ENCODE measurements at regions not wholly inside any gene's neighbourhood (a gene's known extent, or its start where the extent isn't known, plus 50 kb on each side); places are given as distances from the start of the nearest gene placed in this dataset.

DNA sequence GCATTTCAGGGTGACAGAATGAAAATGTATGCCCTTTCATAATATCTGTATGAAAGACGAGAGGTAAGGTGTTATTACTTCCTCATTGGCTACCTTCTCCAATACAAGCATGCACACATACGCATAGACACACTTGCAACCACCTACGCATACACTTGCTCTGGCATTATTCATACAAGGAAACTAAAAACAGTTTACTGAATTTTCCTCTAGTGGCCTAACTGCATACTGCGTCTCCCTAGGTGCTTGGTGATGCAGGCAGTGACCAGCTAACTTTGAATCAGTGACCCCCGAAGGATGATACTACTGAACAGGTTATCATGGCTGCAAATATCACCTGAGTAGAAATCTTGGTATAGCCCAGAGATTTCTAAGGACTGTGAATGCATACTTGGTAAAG lies 593.1 kb downstream of the PKHD1 start:
- no peak for FAIRE-seq

DNA sequence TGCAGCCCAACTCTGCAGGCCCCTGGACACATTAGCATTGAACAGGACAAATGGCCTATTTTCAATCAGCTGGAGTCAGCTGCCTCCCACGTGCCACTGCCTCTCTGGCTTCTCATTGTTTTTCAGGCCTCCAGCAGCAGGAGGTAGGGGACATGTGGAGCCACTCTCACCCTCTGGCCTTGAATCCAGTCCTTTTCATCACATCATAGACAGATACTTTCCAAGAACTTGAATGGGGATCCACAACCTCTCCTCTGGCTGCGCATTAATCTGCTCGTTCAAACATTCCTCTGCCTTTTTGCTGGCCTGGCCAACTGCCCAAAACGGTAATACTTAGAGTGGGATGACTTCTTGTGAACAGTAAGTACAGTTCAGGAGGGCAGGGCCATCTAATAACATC lies 592.3 kb downstream of the PKHD1 start:
- no peak for FAIRE-seq

DNA sequence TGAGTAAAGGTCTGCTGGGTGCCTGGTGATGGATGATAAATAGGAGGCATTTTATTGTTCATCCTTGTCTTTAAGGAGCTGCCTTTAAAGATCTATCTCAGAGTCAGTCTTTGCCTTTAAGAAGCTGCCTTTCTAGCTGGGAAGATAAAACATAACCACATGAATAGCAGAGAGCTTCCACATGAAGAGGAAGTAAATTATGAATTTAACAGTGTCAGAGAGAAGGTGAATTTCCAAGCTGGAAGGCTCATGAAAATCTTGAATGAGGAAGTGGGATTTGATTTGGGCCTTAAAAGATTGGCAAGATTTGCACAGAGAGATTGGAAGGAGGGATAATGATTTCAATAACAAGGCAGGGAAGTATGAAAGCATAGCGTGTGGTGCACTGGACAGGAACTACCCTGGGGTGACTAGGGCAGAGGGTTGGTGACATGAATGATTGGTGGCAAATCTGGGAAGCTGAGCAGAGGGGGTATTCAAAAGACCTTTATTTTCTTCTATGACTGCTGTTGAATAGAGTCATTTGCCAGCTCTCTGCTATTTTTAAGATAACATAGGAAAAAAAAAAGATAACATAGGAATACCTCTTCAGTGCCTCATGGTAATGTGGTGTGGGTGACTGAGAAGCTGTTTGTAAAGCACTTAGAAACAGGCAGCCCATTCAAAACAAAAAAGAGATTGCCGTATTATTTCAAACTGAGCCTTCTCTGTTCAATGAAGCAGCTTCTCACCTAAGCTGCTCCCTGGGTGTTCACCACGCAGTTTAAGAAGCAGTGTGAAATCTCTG lies 591.6 kb downstream of the PKHD1 start:
- no peak for FAIRE-seq

DNA sequence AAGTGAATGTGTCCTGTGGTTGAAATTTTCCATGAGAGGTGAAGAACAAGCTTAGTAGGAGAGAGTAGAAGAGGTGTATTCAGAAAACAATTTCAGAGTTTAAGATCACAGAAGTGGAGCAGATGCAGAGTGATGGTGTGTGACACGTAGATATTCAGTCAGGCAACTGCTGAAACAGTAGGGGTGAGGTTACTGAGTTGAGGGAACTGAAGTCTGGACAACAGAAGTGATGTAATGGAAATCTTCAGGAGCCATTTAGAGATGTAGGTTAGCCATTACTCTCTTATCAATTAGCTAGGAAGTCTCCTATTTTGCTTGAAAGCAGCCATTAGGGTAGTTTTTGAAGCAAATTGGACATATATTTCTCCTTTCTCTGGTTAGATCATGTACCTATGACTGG lies 584.4 kb downstream of the PKHD1 start:
- FAIRE-seq = no peak

DNA sequence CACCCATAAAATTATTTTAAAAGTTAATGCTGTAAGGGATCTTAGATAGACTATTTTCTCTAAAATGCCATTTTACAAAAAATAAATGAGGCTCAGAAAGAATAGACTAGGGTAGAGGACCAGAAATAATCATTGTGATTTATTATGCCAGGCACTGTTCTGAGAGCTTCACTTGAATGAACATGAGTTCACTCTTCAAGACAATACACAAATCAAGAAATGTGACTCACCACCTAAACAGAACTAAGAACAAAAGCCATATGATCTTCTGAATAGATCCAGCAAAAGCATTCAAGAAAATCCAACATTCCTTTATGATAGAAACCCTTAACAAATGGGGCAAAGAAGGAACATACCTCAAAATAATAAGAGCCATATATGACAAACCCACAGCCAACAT lies 582.0 kb downstream of the PKHD1 start:
- FAIRE-seq = no peak

DNA sequence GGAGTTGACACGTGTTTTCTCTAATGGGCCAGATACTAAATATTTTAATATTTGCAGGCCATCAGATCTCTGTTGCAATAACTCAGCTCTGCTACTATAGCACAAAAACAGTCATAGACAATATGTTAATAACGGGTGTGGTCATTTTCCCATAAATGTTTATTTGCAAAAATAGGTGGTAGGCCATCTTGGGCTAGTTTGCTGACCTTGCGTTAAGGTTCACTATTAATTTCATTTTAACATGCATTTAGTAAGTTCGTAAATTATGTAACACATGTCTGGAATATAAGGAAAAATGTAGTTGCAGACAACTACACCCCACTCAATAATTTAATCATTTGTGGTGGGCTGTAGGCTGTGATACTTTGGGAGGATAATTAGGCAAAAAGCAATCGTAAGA lies 577.8 kb downstream of the PKHD1 start:
- FAIRE-seq = no peak

DNA sequence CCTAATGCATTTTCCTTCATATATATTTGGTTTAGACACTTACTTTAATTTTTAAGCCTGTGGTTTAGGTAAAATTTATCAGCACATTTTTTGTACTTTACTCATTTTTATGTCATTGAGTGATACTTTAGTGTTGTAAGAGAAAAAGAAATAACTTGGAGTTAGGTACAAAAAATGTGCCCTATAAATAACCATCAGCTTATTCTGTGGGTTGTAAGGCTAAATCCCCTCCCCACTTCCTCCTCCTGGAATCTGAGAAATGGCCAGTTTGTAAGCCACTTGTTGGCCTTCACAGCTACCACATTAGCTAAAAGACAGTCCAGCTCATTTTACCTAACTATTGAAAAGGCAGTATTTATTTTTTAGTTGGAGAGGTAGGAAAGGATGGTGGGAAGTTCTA lies 576.3 kb downstream of the PKHD1 start:
- no peak for FAIRE-seq

DNA sequence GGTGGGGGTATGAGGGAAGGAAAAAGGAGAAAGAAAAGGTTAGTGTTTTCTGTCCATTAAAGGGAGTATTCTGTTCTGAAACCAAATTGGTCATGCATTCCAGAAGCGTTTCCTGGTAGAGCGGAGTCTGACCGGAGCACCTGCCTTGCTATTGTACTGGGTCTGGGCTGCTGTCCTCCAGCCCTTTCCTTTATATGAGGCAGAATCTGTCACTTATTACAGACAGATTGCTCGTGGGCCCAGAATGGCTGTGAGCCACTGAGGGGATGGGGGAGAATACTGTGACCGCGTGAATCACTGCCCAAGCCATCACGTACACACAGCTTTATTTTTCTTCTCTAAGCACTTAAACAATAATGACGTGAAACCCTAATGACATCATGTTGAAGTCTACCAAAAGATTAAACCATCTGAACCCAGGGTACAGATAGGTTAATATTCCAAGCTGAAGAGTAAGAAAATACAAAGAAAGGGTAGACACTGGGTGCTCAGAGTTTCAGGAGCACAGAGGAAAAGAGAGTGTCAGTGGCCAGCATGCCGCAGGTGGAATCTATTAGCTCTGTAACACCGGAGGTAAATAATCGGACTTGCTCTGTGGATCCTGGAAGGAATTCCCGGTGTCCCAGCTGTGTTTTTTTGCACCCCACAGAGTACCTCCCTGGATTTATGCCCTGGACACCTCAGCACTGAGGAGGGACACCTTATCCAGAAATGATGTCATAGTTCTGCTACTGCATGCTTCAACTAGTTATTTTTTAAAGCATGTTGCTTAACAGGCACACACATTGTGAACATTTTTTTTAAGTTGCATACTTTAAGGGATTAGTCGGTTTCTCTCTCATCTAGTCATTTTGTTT lies 573.3 kb downstream of the PKHD1 start:
- FAIRE-seq = no peak

DNA sequence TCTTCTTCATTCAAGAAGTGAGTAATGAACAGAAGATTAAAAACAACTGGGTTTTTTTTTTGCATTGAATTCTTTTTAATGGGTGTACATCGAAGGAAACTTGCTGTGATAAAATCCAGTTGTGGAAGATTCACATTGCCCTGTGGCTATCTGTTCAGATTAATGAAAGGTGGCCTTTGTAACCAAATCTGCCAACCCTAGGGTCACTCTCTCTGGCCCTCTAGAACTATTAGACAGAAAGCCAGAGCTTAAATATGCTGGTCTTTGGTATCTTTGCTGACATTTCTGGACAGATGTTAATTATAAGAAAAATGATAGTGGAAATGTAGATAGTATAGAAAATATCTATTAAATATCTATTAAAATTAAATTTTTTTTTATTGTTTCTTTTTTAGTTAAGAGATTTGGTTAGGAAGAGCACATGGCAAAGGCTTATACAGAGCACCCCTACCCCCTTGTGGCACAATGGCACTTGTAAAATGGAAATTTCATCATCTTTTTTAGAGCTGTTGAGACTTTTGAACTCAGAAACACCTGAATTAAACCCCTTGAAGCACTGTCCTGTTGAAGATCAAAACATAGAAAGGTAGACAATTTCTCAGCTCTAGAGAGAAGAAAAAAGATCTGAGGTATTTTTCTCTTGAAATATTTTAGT lies 572.5 kb downstream of the PKHD1 start:
- FAIRE-seq = no peak

DNA sequence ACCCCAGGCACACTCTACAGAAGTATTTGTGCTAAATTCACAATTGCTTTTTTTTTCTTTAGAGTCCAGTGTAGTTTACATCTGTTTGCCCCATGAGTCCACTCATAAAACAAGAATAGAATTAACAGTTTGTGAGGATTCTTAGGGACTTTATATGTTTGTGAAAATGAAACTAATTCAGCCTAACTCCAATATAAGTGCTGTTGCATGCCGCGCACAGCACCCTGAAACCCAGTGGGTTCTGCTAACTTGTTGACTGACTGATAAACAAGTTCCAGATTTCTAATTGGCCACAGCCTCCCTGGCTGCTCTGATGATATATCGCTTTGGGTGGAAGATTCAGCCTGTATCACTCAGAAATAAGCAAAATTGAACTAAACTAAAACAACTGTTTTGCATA lies 561.4 kb downstream of the PKHD1 start:
- no peak for FAIRE-seq

DNA sequence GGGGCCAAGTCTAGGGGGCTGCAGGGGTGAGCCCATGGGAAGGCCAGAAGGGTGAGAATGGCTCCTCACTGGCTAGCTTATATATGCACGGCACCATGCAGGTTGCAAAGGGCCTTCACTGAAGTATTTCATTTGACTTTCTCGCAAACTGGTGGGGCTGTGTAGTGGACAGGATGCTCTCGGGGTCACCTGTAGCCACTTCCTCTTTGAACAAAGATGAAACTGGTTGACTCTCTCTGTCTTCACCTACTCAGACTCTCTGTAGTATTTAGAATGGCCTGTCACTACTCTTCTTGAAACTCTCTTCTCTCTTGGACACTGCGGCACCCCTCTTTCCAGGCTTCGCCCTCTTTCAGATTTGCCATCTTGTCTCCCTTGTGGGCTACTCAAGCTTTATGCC lies 560.5 kb downstream of the PKHD1 start:
- FAIRE-seq = no peak

DNA sequence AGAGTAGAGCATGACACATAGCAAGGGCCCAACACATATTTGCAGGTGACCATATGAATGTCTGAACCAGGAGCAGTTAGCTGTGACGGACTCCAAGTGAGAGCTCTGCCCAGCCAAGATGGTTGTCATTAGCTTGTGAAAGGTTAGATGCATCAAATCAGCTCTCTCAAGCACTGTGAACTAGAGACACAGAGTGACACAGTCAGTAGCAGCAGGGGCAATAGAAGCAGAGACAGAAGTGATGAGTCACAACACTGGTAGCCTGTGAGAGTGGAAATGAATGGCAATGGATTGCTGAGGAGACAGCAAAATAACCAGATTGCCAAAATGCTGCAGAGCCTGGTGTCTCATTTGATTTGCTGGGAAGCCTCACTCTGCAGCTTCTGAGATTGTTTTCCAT lies 558.9 kb downstream of the PKHD1 start:
- no peak for FAIRE-seq

DNA sequence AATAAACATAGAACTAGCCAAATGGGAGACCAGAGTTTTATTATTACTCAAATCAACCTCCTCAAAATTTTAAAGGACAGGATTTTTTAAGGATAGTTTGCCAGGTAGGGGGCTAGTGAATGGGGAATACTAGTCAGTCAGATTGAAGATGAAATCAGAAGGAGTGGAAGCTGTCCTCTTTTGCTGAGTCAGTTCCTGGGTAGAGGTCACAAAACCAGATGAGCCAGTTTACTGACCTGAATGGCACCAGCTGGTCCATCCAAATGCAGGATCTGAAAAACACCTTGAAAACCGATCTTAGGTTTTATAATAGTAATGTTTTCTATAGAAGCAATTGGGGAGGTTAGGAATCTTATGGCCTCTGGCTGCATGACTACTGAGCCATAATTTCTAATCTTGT lies 558.2 kb downstream of the PKHD1 start:
- FAIRE-seq = no peak

DNA sequence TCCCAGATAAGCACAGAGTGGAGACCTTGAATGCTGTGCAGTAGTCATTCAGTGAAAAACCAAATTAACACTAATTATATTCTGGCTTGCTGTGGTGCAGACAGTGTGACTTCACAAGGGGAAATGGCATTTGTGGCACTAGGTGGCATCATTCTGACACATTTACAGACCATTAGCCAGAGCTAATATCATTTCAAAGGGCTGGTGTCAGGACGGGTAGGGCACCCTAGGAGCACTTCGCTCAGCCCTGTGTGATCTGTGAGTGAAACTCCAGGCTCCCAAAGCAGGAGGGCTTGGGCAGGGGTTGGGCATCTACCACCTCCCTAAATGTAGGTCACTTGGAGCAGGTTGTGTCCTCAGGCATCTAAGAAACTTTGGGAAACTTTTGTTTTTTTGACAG lies 555.8 kb downstream of the PKHD1 start:
- no peak for FAIRE-seq

DNA sequence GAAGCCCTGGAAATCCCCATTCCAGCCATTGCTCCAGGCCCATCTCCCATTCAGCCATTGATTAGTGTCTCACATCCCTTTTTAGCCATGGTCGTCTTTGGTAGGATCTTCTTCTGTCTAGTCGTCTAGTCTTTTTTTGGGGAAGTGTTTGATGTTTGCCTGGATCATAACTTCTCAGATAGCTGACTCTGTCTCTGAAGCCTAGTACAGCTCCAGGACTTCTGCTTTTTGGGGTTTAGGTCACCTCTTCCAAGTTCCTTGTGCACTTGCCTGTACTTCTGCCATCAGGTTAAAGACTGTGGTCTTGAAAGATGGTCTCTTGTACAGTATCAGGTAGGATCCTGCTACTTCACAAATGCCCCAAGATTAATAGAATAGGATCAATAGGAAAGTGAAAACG lies 553.5 kb downstream of the PKHD1 start:
- no peak for FAIRE-seq

DNA sequence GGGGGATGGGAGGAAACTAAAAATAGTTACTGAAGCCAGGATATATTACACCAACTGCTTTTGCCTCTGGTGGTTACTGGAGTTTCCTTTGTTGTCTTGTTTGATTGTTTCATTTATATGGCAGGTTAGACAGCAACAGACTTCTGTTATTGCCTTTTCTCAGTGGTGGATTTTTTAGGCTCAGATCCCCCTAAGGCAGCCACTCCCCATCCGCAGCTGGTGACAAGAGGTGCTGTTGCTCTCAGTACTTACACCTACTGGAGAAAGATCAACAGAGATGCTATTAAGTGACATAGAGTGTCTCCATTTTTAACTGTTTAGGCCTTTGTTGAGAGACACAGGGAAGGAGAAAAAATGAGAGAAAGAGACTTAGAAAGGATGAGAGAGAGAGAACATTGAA lies 552.1 kb downstream of the PKHD1 start:
- no peak for FAIRE-seq

DNA sequence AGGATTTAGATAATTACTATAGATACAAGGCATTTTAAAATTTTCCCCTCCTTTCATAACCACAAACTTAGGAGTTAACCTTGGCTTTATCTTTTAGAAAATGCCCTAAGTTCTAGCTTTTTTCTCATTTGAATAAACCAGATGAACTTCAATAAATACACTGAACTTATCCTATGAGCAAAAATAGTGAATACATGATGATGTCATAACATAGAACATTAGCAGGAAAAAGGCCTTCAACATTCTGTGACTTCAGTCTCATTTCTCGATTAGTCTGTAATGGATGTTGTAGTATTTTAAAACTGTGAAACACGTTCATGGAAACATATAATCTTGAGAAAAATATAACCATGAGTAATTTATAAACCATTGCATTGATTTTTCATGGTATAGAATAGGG lies 550.7 kb downstream of the PKHD1 start:
- FAIRE-seq = no peak

DNA sequence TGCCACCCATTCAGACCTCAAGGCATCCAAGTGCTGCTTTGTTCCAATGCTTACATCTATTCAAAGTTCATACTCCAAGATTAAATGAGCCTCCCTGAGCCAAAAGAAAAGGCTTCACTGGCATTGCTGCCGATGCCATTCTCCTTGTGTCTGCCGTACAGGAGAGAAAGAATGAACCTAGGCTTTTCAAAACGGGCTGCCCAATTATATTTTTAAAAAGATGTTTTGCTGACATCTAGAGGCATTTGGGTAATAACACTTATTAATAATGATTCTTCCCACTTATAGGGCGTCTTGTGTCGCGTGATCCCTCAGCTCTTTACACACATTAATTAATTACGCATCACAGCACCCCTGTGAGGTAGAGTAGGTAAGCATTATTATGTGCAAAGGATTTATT lies 545.6 kb downstream of the PKHD1 start:
- no peak for FAIRE-seq

DNA sequence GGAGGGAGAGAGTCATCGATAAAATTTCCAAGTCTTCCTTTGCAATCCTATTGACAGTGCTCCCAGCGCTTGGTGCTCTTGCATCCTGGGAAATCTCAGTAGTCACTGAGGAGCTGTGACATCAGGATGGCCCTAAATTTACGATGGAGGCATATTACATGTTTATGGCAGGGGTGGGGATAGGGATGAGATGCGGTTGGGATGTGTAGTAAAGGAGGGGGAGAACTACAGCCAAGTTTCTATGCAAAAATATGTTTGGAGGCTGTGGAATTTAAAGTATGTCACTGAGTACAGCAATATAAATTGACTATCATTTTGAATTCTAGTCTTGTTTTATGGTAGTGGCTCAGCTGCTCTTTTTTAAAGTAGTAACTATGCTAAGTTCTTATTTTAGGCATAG lies 544.9 kb downstream of the PKHD1 start:
- FAIRE-seq = no peak

DNA sequence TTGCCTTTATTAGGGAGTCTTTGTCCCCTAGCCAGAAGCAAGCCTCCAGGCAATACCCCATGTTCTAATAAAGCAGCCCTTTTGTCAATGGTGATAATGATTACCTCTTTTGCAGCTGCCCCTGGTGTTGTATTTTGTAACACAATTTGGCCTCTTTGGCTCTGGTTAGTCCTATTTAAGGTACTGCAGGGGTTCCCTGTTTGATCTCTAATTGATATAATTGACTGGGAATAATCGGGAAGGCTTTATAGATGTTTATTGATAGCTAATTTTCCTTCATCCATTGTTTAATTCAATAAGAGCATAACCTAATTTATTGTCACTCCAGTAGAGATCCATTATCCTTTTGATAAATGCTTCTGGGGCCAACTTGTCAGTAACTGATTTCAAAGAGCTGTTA lies 537.2 kb downstream of the PKHD1 start:
- no peak for FAIRE-seq

DNA sequence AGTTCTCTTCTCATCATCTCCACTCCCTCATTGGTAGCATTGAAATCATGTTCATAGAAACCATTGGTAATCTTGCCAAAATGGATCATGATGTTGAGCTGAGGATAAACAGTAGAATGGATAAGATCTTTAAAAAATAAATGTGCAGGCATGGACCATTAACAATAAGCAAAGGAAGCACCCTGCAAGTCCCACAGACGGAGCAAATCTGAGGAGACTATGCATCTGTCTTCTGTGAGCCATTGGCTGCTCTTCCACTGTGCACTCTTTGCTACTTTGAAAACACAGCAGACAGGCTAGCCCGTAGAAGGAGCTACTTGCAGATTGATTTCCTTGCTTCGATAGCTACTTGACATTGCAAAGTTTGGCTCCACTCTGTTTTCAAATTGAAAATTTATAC lies 535.0 kb downstream of the PKHD1 start:
- no peak for FAIRE-seq

DNA sequence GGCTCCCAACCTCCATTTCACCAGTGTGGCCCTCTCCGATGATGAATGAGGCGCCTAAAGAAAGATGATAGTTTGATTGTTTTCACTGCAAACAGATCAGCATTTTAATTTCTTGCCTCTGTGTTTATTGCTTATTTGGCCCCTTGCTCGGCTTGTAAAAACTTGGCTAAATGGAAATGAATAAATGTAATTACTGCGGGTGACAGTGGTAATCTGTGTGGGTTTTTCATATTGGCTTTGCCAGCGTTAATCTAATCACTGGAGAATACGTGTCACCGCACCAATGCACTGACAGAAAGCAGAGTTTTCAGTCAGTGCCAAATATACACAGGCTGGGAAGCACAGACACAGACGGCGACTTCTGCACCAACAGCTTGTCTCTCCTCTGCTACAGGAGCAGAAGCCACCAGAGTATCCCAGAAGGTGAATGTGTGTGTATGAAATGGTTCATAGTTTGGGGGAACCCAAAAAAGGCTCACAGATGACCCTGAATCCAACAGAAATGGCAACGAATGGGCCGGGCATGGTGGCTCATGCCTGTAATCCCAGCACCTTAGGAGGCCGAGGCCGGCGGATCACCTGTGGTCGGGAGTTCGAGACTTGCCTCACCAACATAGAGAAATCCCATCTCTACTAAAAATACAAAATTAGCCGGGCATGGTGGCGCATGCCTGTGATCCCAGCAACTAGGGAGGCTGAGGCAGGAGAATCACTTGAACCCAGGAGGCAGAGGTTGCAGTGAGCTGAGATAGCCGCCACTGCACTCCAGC lies 534.0 kb downstream of the PKHD1 start:
- FAIRE-seq = no peak

DNA sequence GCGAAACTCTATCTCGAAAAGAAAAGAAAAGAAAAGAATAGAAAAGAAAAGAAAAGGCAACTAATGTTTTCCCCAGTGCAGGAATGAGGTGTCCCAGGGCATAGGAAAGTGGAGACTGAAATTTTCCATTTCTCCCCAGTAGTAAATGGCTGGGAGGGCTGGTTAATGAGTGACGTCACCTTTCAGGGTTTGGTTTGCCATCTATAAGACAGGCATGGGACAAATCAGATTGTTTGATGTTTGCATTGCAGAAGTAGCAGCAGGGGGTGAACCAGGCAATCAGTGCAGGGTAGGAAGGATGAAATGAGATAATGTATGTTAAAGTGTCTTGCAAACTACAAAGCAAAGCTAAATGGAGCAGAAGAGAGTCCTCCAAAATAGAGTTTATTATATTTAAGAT lies 533.4 kb downstream of the PKHD1 start:
- FAIRE-seq = no peak
